ENCODE measurements at regions not wholly inside any gene's neighbourhood (a gene's known extent, or its start where the extent isn't known, plus 50 kb on each side); places are given as distances from the start of the nearest gene placed in this dataset.

GRCh38 chr3:175868626-175869025 lies 1009.5 kb downstream of the NAALADL2 start:
- no peak overlapping the region for H3K27ac ChIP-seq
- no peak for DNase-seq (ENCODE audit: low read depth, low spot score)

DNA sequence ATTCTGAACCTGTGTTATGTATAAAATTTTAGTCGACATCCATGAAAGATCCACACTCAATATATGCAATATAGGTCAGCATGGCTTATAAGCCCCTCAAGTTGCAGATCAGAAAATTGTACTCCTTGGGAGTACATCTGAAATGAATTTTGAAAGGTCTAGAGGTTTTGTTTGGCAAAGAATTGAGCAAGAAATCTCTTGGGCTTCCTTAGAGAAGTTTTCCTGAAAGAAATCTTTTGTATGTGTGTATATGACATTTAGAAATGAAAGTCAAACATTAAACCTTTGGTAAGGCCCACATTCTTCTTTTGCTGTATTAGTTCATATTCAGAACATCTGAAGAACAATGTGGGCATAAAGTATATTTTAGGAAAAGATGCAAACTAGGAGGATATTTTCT lies 1006.6 kb downstream of the NAALADL2 start:
- H3K27ac ChIP-seq, result no peak overlapping the region
- no peak for DNase-seq (ENCODE audit: low read depth, low spot score)

DNA sequence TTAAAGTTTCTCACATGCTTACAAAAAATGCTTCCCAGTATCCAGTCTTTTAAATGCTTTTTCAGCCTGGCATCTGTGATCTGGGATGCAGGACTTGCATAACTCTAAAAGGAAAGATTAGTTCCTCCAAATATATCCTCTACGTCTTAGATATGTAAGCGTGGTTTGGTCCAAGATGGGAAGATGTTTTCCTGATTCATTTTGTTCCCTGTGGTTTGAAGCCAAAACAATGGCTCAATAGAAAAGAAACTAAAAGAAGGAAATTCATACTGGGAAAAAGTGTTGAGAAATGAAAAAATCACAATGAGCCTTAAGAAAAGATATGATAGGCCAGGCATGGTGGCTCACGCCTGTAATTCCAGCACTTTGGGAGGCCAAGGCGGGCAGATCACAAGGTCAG lies 1002.8 kb downstream of the NAALADL2 start:
- DNase-seq (ENCODE audit: low read depth, low spot score), result no peak

More for the DNA sequence above, 1002.8 kb downstream of the NAALADL2 start:
- H3K27ac ChIP-seq, result no peak overlapping the region
